Stimulated activated CD4-positive, alpha-beta T cell treated with anti-CD3 and anti-CD28 coated beads, Interleukin-1b, Interleukin-23, amount 100 ng/mL, for 48 hours (primary cell): ENCODE measurements at regions not wholly inside any gene's neighbourhood (a gene's known extent, or its start where the extent isn't known, plus 50 kb on each side); places are given as distances from the start of the nearest gene placed in this dataset.
"Not testable (repeated sequence)": the region's sequence is repeated elsewhere in the genome, so short reads cannot be mapped to it uniquely, and the experiment has no call there.

Experiments used
- DNase-seq: peaks from one replicate; pipeline ENCODE4 v3.0.0-alpha.2; 2020

GRCh38 chr14:27672047-27672446 is 1074.2 kb upstream of the NOVA1 start:
- no peak for DNase-seq

DNA sequence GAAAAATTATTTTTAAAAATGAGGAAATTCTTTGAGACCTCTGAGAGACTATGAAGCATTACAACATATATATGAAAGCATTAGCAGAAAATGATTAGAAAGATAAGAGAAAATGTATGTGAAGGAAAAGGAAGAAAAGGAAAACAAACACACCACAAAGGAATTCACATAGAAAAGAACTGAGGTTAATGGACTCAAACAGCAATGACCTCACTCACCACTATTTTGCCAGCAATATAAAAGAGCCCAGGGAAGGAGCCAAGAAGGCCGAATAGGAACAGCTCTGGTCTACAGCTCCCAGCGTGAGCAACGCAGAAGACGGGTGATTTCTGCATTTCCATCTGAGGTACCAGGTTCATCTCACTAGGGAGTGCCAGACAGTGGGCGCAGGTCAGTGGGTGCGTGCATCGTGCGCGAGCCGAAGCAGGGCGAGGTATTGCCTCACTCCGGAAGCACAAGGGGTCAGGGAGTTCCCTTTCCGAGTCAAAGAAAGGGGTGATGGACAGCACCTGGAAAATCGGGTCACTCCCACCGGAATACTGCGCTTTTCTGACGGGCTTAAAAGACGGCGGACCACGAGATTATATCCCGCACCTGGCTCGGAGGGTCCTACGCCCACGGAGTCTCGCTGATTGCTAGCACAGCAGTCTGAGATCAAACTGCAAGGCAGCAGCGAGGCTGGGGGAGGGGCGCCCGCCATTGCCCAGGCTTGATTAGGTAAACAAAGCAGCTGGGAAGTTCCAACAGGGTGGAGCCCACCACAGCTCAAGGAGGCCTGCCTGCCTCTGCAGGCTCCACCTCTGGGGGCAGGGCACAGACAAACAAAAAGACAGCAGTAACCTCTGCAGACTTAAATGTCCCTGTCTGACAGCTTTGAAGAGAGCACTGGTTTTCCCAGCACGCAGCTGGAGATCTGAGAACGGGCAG is 1075.2 kb upstream of the NOVA1 start:
- DNase-seq = not testable (repeated sequence)

GRCh38 chr14:27686137-27686536 is 1080.5 kb upstream of the FOXG1 start:
- no peak for DNase-seq

- no peak for DNase-seq
These were observed 1077.6 kb upstream of the FOXG1 start for GRCh38 chr14:27688841-27689444.

DNA sequence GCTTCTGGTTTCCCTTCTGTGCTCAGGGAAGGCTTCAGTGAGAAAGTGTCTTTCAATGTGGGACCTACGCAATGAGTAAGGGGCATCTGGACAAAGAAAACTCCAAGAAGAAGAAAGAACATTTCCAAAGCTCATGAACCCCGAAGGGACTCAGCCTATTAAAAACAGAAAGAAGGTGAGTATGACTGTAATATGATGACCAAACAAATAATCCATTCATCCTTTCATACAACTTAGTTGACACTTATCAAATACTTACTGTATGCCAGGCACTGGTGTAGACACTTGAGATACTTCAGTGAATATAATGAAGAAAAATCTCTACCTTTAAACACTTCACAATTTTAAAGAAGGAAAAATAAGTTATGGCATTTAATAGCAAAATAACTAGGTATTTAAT is 1054.2 kb upstream of the FOXG1 start:
- DNase-seq = no peak

DNA sequence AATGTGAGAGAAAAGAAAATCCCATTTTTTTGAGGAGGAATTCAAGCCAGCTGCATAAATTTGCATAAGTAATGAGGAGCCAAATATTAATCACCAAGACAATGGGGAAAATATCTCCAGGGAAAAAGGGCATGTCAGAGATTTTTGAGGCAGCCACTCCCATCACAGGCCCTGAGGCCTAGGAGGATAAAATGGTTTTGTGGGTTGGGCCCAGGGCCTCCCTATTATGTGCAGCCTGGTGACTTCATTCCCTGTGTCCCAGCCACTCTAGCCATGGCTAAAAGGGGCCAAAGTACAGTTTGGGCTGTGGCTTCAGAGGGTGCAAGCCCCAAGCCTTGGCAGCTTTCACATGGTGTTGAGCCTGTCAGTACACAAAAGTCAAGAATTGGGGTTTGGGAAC is 1051.0 kb upstream of the FOXG1 start:
- no peak for DNase-seq

DNA sequence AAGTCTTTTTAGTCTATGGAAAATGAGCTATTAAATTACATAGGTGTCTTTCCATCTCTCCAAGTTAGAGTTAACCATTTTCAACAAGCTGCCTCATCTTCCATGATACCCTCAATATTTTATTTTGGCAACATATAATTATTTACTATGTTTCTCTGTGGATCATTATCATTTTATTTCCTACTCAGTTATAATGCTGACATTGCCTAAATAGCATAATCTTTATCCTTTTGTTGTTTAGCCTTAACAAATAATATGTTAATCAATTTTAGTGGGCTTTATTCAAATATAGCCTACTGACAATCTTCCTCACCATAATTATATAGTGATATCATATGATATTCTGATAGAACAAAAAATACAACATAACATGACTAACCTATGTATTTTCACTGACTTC is 1044.8 kb upstream of the FOXG1 start:
- no peak for DNase-seq

GRCh38 chr14:27725482-27725881 is 1041.1 kb upstream of the FOXG1 start:
- no peak for DNase-seq

DNA sequence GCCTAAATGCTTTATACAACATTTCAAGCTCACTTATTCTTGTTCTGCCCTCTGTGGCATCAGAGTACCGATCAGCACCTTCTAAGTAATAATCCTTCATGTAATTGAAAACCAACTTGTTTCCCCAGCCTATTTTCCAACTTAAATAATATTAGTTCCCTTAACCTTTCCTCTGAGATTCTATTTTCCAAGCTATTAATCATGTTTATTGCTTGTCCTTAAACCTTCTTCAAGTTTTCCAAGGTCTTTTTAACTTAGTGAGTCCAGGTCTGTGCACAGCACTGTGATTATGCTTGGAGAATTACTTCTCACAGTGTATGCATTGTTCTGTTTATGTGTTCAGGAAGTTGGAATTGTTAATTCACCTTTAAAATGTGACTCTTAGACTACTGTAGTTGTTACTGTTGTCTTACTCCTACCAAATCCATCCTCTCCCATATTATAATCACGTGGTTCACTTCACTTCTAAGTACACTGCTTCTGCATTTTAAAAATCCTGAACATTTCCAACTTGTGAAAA is 1039.3 kb upstream of the FOXG1 start:
- no peak for DNase-seq

DNA sequence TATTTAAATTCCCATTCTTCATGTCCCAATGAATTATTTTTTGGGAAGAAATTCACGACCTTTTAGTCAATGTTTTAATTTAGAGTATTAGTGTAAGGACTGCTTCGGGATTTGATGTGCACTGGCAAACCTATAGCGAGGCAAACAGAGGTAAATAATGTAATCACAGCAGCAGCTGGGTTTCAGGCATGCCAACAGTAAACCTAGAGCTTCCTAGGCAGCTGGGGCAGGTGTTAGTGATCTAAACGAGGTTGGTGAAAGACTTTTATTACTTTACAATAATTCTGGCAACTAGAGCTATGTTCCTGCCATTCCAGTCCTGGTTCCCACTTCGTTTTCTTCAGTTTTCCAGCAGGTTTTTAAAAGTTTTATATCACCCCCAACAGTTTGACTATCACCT is 1036.4 kb upstream of the FOXG1 start:
- DNase-seq = no peak

DNA sequence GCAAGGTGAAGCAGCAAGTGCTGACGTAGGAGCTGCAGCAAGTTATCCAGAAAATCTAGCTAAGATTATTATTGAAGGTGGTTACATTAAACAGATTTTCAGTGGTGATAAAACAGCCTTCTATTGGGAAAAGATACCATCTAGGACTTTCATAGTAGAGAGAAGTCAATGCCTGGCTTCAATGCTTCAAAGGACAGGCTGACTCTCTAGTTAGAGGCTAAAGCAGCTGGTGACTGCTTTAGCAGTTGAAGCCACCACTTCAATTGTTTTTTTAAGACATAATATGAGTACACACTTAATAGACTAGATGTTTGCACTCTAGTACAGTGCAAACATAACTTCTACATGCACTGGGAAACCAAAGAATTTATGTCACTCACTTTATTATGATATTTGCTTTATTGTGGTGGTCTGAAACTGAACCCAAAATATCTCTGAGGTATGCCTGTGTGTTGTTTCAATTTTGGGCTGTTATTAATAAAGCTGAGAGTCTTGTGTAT is 1026.9 kb upstream of the FOXG1 start:
- no peak for DNase-seq

- DNase-seq = no peak
These were observed 1016.5 kb upstream of the FOXG1 start for GRCh38 chr14:27750114-27750513.

DNA sequence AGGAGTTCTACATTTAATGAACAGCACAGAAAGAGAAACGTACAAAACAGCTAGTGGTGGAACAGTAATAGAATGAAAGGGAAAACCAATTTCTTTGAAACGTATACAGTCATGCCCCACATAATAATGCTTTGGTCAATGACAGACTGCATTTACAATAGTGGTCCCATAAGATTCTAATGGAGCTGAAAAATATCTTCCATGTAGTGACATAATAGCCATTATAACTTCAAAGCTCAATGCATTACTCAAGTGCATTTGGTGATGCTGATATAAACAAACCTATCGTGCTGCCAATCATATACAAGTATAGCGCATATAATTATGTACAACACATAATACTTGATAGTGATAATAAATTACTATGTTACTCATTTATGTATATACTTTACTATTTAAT is 1008.9 kb upstream of the FOXG1 start:
- not testable (repeated sequence) for DNase-seq

GRCh38 chr14:27760367-27760766 is 1006.2 kb upstream of the FOXG1 start:
- DNase-seq = not testable (repeated sequence)

GRCh38 chr14:27799066-27800028 is 967.2 kb upstream of the FOXG1 start:
- not testable (repeated sequence) for DNase-seq

GRCh38 chr14:27817746-27818430 is 948.7 kb upstream of the FOXG1 start:
- not testable (repeated sequence) for DNase-seq

DNA sequence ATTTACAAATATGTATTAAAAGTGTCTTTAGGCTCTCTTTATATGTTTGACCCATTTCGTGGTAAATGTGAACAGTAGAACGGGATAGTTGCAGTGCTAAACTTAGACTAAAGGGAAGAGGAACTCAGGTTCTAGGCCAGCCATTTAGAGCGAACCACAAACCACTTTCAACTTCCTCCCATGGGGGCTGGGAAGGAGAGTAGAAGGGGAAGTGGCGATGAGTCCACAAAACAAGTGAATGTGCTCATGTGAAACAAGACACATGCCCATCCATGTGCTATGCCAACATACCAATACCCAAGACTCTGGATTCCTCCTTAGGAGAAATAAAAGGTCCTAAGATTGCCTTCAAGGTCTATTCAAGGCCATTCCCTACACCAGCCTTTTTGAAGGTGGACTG is 940.4 kb upstream of the FOXG1 start:
- not testable (repeated sequence) for DNase-seq

GRCh38 chr14:27831978-27832377 is 934.6 kb upstream of the FOXG1 start:
- DNase-seq = not testable (repeated sequence)

GRCh38 chr14:27833001-27833400 is 933.6 kb upstream of the FOXG1 start:
- not testable (repeated sequence) for DNase-seq

GRCh38 chr14:27836386-27836785 is 930.2 kb upstream of the FOXG1 start:
- no peak for DNase-seq

DNA sequence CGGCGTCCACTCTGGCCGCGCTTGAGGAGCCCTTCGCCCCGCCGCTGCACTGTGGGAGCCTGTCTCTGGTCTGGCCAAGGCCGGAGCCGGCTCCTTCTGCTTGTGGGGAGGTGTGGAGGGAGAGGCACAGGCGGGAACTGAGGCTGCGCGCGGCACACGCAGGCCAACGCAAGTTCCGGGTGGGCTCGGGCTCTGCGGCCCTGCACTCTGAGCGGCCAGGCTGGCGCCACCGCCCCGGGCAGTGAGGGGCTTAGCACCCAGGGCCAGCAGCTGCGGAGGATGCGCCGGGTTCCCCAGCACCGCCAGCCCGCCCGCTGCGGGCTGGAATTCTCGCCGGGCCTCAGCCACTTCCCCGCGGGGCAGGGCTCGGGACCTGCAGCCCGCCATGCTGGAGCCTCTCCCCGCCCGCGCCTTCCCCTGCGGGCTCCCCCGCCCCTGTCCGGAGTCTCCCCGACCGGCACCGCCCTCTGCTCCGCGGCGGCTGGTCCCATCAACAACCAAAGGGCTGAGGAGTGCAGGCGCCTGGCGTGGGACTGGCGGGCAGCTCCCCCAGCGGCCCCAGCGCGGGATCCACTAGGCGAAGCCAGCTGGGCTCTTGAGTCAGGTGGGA is 921.2 kb upstream of the FOXG1 start:
- no peak for DNase-seq

DNA sequence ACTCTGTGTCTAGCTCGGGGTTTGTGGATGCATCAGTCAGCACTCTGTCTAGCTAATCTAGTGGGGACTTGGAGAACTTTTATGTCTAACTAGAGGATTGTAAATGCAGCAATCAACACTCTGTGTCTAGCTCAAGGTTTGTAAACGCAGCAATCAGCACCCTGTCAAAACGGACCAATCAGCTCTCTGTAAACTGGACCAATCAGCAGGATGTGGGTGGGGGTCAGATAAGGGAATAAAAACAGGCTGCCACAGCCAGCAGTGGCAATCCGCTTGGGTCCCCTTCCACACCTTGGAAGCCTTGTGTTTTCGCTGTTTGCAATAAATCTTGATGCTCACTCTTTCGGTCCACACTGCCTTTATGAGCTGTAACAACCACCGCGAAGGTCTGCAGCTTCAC is 920.7 kb upstream of the FOXG1 start:
- DNase-seq = no peak
